GM18511 (cell line): ENCODE measurements at regions not wholly inside any gene's neighbourhood (a gene's known extent, or its start where the extent isn't known, plus 50 kb on each side); places are given as distances from the start of the nearest gene placed in this dataset.

ENCODE experiments used
- ATAC-seq: cut with Tn5 transposase; IDR thresholded peaks from one replicate; pipeline ENCODE4 v1.9.1; 2021; ENCODE audit warnings: mild to moderate bottlenecking, moderate library complexity; ENCODE audit not compliant: unreplicated experiment

DNA sequence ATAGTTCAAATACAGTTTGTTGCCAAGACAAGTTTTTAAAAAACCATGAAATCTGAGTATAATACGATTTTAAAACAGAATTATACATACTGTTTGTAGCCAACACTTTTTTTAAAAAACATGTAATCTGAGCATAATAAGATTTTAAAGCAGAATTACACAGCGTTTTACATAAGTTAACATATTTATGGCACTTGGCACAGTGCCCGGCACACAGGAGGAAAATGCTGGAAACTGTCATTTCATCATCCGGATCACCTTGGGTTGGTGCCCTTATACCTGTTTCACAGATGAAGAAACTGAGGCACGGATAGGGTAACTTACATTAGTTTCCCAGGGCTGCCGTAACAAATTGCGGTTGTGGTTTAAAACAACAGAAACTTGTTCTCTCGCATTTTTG is 193.0 kb downstream of the BMP7 start:
- ATAC-seq = no peak

- no peak for ATAC-seq
Measured at GRCh38 chr20:57074386-57074785, 192.1 kb downstream of the BMP7 start.

DNA sequence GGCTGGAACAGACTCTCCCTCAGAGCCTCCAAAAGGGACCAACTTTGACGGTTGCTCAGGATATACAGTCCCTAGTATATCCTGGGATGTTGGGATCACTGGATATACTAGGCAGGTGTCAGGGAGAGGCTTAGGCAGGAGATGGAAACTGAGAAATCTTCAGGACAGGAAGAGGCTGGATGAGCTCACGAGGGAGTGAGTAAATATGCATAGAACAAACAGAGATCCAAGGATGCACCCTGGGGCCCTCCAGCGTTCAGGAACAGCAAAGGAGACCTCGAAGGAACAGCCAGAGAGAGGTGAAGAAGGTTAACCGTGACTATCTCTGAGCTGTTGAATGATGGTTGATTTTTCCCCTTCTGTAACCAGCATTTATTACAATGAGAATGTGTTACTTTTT is 191.3 kb downstream of the BMP7 start:
- ATAC-seq = no peak

GRCh38 chr20:57075603-57076002 is 190.8 kb downstream of the BMP7 start:
- no peak for ATAC-seq

GRCh38 chr20:57076152-57076652 is 190.2 kb downstream of the BMP7 start:
- ATAC-seq = no peak

- no peak for ATAC-seq
Measured at GRCh38 chr20:57076951-57077350, 189.5 kb downstream of the BMP7 start.

DNA sequence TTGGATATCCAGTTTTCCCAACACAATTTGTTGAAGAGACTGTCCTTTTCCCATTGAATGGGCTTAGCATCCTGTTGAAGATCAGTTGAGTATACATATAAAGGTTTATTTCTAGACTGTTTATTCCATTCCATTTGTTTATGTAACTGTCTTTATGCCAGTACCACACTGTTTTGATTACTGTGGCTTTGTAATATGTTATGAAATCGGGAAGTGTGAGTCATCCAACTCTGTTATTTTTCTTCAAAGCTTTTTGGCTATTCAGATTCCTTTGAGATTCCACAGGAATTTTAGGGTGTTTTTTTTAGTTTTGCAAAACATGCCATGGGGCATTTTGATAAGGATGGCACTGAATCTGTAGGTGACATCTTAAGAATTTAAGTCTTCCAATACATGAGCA is 188.3 kb downstream of the BMP7 start:
- no peak for ATAC-seq

DNA sequence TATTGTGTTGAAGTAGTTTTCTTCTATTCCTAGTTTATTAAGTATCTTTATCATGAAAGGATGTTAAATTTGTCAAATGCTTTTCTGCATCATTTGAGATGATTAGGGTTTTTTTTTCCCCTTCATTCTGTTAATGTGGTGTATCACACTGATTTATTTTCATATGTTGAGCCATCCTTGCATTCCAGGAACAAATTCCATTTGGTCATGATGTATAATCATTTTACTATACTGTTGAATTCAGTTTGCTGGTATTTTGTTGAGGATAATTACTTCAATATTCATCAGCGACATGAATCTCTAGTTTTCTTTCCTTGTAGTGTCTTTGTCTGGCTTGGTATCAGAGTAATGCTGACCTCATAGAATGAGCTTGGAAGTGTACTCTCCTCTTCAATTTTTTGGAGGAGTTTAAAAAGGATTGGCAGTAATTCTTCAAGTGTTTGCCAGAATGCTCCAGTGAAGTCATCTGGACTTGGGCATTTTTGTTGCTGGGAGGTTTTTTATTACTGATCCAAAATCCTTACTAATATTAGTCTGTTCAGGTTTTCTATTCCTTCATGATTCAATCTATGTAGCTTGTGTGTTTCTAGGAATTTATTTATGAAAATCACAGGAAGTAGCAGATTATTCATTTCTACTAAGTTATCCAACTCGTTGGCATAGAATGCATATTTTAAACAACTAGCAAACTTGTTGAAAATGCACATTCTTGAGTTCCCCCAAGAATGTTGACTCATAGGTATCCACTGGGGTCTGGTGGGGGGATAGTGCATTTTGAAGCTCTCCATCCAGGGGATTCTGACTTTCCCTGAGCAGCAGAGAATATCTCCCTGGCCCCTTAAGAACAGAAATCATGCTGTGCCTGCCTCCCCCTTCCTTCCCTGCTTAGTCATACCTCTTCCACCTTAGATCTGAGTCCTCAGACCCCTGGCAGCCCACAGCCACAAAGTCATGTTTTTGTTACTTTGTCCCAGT is 187.1 kb downstream of the BMP7 start:
- no peak for ATAC-seq

DNA sequence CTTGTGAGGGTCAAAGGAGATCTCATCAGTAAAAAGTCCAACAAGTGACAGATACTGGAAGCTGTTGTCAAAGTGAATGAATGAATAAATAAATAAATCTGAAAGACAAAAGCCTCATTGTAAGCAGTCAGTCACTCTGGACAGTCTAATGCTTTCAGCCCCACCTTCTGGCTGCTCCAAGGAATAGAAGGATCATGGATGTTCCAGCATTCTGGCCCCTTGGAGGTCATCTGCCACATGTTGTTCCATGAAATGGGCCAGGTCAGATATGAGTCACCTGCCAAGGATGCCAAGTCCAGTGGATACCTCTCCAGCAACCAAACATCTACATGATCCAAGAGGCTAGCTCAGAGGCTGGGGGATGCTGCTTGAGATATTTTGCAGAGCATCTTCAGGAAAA is 185.6 kb downstream of the BMP7 start:
- ATAC-seq = no peak

DNA sequence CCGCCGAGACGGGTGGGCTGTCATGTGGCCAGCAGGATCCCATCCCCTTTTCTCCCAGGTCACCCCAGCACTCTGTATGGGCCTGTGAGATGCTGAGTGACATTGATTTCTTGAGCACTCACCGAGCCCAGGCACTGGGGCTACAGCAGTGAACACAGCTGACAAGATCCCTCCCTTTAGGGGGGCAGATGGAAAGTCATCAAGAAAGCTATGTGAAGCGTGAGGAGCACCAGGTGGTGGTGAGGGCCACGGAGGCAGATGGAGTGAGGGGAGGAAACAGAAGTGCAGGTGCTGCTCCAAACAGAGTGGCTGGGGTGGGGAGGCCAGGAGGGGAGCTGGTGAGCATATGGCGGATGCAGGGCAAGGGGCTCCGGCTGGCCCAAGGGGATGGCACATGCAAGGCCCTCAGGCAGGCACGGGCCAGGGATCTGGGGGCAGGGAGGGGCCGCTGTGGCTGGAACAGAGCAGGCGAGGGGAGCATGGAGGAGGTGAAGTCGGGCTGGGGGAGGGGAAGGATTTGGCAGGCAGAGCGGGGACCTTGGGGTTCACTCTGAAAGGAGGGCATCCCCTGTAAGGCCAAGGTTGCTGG is 184.0 kb downstream of the BMP7 start:
- no peak for ATAC-seq

DNA sequence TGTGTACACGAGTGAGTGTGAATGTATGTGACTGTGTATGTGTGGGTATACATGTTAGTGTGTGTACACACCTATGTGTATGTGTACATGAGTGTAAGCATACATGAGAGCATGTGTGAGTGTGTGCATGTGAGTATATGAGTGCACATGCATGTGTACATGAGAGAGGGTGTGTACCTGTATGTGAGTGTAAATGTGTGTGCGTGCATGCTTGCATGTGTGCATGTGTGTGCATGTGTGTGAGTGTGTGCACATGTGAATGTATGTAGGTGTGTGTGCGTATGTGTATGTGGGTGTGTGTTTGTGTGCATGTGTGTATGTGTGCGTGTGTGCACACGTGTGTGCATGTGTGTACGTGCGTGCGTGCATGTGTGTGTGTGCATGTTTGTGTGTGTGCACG is 183.4 kb downstream of the BMP7 start:
- no peak for ATAC-seq

DNA sequence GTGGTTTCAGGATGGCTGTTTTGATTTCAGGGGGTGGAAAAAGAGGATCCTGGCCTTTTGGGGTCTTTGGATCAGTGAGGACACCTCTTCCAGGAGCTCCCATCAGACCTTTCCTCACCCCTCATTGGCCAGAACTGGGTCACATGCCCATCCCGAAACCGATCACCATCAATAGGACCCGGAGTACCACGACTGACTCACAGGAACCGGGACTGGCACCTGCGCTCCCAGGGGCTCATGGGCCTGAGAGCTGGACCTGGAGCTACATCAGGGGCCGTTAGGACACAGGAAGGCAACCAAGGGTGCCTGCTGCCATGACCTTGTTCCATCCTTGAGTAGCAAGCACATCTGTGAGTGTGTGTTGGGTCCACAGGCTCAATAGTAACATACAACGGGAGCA is 180.4 kb downstream of the BMP7 start:
- ATAC-seq = no peak

- no peak for ATAC-seq
Measured at GRCh38 chr20:57087102-57087501, 179.3 kb downstream of the BMP7 start.

GRCh38 chr20:57087705-57088104 is 178.7 kb downstream of the BMP7 start:
- no peak for ATAC-seq

DNA sequence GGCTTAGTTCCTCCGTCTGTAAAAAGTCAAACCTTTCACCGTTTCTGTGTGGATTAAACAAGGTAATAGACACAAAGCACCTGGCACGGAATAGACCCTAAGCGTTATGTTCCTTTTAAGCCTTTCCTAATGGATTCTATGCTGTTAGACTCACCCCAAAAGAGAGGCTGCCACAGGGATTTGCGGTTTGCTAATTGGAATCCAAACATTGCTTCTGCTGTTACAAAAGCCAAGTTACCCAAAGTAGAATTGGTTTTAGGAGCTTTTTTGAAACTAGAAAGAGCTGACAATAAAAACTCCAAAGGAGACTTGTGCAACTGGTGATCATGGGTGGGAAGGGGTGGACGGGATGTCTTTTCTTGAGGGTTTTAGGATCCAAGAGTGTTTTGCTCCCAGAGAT is 178.0 kb downstream of the BMP7 start:
- ATAC-seq = no peak

DNA sequence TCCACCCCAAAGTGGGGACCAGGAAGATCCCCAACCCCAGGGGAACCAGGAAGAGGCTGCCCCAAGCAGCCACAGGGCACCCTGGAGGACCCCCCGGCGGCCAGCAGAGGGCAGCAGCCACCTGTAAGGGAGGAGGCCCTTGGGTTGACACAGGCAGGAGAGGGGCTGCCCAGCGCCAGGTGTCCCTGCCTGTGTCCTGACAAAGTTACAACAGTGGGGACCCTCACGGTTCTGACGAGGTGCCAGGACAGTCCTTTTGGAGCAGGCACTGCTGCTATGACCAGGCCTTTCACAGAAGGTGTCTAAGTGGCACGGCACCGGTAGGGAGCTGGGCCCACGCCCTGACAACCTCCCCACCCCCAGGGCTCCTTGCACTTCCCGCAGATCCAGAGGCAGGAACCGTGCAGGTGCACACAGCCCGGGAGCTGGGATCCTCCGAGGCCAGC is 176.7 kb downstream of the BMP7 start:
- ATAC-seq = peak; percentile 79

- no peak for ATAC-seq
Measured at GRCh38 chr20:57090590-57091560, 175.6 kb downstream of the BMP7 start.

DNA sequence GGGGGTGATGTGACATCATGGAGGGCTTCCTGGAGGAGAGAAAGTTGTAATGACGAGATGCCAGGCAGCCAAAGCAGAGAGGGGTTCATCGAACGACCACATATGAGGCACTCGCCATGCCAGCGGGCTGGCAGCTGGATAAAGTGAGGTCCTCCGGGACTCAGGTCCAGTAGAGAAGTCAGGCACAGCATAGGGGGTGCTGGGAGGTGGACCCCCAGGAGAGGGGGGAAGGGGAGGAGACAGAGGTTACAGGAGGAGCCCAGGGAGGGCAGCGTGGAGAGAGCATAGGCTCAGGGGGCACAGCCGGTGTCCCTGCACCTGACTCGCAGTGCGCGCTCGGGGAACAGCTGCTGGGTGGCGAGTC is 174.7 kb downstream of the BMP7 start:
- no peak for ATAC-seq

DNA sequence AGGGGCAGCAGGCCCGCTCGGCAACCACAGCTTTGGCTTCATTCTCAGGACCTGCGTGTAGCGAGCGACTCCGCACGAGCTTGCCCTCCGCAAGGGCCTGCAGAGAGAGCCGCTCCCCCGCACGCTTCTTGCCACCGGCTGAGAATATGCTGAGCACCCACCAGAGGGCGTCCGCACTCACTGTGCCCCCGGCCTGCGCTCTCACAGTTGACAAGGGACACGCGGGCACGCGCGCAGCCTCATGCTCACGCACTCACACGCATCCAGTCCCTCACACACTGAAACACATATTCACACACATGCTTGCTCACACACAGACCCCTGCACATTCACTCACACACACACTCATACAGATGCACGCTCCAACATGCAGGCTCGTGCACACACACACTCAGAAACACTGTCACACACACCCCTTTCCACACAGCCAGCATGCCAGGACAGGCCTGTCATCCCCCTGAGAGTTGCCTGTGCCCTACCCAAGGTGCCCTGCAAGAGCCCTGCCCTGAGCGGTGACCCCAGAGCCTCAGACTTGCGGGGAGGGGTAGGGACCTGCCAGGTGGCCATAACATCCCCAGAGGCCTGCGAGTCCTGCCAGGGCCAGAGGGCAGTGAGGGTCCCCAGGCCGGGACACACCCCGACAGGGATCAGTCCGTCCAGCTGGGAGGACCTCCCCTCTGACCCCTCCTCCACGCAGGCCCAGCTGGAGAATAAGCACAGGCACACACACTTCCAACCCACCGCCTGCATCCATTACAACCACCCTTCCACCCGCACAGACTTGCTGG is 174.1 kb downstream of the BMP7 start:
- peak; percentile 66 for ATAC-seq

DNA sequence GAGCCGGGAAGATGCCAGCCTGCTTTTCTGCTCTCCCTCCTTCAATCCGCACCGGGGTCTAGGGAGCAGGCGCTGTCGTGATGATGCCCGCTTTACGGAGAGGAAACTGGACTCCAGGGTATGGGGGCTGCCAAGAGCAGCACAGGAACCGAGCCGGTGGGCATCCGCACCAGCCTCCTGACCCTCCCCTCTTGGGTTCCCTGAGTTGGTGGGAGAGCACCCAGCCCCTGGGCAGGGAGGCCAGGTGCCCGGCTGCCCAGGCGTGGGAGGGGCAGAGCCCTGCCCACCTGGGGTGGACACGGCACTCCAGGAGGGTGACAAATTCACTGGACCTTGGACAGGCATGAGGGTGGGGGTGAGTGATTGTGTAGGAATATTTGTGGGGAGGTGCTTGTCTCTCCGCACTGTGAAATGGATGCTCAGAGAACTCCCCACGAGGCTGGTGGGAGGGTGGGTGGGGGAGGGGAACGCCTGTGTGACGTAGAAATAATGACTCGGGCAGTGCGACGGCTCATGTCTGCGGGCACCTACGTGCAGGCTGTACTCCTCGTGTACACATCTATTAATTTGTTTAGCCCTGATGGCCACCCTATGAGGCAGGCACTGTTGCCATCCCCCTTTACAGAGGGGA is 173.4 kb downstream of the BMP7 start:
- ATAC-seq = no peak
